T-helper 2 cell treated with Interferon-gamma antibody and Interleukin-4, amounts not matched to agents 100 ng/mL and 5 ng/mL, for 36 hours (primary cell): ENCODE measurements at regions not wholly inside any gene's neighbourhood (a gene's known extent, or its start where the extent isn't known, plus 50 kb on each side); places are given as distances from the start of the nearest gene placed in this dataset.
"Not testable (repeated sequence)": the region's sequence is repeated elsewhere in the genome, so short reads cannot be mapped to it uniquely, and the experiment has no call there.

Experiments
- intact Hi-C: fragments of 100-400 bp; cut with micrococcal nuclease; formaldehyde crosslinking; loops from one replicate; pipeline ENCODE4 v1.15.1; 2023

DNA sequence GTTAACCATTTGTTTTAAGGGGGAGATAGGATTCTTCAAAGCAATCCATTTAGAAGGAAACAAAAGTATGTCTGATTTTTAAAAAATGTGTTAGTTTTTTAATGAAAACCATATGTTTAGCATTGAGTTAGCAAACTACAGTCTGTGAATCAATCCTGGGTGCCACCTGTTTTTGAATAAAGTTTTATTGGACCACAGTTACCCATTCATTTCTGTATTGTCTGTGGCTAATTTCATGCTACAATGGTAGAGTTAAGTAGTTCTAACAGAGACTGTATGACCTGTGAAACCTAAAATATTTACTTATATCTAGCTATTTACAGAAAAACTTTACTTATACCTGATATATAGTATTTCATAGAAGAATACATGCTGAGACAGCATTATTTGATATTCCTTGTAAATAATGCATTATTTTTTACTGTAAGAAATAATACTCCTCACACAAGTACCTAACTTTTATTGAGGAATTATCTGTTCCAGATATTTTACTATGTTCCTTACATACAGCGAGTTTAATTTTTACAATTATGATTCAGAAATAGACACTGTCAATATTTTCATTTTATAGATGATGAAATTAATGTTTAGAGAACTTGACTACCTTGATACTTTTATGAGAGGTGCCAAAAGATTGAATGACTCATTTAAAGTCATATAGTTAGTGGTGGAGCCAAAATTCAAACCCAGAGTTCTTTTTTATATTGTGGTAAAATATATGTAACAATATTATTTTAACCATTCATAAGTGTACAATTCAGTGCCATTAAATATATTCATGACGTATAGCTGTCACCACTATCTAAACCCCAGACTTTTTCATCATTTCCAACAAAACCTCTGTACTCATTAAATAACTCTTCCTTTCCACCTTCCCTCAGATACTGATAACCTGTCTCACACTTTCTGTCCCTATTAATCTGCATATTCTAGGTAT is 122.0 kb downstream of the GLUD2 start:
- intact Hi-C loops, result no loop called here

DNA sequence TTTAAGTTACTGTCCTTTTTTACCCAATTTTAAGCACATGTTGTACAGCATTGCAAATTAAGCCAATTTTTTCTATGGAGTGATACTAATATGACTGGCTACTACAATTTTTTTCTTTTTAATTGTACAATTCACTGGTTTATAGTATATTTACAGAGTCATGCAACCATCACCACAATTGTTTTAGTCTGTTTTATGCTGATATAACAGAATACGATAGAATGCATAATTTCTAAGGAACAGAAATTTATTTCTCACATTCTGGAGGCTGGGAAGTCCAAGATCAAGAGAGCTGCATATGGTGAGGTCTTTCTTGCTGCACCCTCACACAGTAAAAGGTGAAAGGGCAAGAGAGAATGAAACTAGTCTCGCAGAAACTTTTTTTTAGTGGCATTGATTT is 125.3 kb downstream of the GLUD2 start:
- intact Hi-C loops, result no loop called here

- intact Hi-C loops, result no loop called here
Measured at GRCh38 chrX:121179972-121180371, 132.6 kb downstream of the GLUD2 start.

GRCh38 chrX:121191779-121192178 is 144.4 kb downstream of the GLUD2 start:
- intact Hi-C loops, result no loop called here

- intact Hi-C loops, result no loop called here
Measured at GRCh38 chrX:121195719-121196118, 148.3 kb downstream of the GLUD2 start.

DNA sequence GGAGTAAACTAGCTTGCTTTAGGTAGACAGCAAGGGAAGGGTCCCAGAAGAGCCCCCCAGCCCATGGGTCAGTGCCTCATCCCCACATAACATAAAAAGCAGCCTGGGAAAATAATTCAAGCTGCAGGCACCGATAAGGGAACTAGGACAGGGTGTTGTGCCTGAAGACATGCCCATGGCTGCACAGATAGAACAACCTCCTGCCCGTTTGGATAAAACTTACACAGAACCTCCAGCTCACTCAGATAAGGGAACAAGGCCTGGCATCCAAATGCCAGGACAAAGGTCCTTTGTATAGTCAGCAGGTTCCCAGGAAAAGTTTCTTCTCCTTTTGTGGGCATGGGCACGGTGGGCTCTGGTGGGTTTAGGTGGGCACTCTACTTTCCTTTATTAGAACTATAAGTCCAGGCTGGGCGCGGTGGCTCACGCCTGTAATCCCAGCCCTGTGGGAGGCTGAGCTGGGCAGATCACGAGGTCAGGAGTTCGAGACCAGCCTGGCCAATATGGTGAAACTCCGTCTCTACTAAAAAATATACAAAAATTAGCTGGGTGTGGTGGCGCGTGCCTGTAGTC is 149.5 kb downstream of the GLUD2 start:
- intact Hi-C loops, result not testable (repeated sequence)

GRCh38 chrX:121208563-121208962 is 161.2 kb downstream of the GLUD2 start:
- intact Hi-C loops, result no loop called here

DNA sequence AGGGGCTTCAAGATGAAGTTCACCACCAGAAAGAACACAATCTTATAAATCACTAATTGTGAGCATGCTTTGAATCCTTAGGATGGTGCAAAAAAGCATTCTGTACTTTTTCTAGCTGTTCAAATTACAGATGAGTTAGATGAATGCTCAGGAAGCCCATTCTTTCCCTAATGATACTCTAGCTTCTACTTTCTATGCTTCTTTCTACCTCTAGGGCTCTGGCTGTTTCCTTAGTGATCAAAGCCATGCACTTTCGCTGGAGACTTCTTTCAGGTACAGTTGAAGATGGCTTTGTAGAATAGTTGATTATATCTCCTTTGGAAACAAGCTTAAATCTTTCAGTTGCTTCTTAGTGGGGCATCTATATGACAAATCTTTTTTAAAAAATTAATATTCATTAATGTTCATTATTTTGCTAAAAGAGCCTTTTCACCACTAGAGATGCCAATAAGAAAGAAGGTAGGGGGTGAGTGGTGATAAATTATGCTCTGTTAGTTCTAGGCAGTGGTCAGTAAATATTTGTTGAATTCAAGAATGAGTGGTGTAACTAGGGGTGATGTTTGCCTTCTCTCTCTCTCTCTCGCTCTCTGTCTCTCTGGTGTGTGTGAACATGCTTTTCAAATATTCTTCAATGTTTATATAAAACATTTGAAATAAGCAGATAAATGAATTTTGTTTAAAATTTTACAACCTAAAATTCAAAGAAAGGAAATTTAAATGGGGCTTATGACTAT is 169.4 kb downstream of the GLUD2 start:
- intact Hi-C loops, result no loop called here

GRCh38 chrX:121221322-121221977 is 174.0 kb downstream of the GLUD2 start:
- intact Hi-C loops, result no loop called here

GRCh38 chrX:121227888-121228287 is 180.5 kb downstream of the GLUD2 start:
- intact Hi-C loops, result no loop called here

- intact Hi-C loops, result no loop called here
Measured at GRCh38 chrX:121231566-121232358, 184.4 kb downstream of the GLUD2 start.

- intact Hi-C loops, result no loop called here
Measured at GRCh38 chrX:121236040-121236439, 188.6 kb downstream of the GLUD2 start.

GRCh38 chrX:121238093-121238492 is 190.7 kb downstream of the GLUD2 start:
- intact Hi-C loops, result no loop called here

DNA sequence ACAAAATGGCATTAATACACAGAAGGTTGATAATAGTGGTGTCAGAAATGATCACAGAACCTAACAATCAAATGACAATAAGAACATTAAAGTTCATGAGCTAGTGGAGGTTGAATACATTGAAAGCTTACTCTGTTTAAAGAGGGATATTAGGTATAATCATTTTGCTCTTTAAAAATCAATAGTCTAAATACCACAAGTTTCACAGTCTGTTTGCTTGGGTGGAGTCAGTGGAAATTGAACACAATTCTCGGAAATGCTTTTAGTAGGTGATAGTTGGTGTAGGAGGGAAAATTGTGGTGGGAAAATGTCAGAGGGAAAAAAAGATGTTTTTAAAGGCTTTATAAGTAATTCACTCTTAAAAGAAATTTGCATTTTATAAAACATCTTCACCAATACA is 197.1 kb downstream of the GLUD2 start:
- intact Hi-C loops, result no loop called here

DNA sequence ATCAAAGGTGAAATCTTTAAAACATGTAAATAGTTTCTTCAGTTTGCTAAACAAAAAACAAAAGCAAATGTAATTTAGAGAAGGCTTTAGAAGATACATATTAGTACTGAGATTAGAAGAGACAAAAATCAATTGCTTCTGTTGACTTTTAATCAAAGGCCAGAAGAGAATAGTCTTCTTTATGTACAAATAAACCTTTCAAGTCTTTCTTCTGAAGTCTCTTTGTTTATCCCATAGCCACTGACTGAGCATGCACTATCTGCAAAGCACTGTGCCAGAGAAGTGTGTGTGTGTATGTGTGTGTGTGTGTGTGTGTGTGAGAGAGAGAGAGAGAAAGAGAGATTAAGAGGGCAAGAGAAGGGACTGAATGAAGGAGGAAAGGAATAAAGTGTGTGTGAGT is 198.4 kb downstream of the GLUD2 start:
- intact Hi-C loops, result no loop called here

DNA sequence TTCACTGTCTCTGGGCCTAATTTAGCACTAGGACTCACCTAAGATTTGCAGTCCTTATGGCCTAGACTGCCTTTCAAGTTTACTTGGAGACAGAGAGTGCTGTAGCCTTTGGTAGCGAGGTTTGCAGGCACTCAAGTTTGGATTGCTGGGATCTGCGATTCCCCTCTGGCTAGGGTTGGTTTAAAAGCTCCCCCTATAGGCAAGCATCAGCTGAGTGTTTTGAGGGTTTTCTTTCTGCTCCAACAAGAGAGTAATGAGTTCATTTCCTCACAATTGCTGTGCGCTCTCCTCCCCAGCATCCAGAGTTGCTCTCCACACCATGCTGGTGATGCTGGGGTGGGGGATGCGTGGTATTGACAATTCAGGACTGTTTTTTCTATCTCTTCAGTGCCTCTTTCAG is 206.9 kb downstream of the GLUD2 start:
- intact Hi-C loops, result no loop called here

- intact Hi-C loops, result no loop called here
Measured at GRCh38 chrX:121256647-121257046, 209.2 kb downstream of the GLUD2 start.

- intact Hi-C loops, result no loop called here
Measured at GRCh38 chrX:121258545-121258944, 211.1 kb downstream of the GLUD2 start.

DNA sequence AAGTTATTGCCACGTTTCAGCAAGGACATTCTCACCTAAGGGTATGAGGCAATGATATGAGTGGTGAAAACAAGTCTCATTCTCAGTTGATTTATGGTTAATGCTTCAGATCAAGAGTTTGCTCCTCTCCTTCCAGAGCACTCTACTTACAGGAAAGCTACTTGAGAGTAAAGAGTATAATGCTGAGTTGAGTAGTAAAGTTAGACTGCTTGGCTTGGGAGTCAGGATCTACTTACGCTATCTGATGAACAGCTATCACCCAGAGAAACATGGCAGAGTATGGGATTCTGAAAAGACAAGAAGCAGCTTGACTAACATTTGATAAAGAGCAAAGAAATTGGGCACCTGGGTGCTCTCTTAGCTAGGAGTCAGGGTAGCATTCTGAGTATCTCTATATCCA is 211.8 kb downstream of the GLUD2 start:
- intact Hi-C loops, result no loop called here

GRCh38 chrX:121260596-121261240 is 213.3 kb downstream of the GLUD2 start:
- intact Hi-C loops, result no loop called here
